ENCODE measurements at regions not wholly inside any gene's neighbourhood (a gene's known extent, or its start where the extent isn't known, plus 50 kb on each side); places are given as distances from the start of the nearest gene placed in this dataset.

- TF ChIP-seq, protein P1, sequence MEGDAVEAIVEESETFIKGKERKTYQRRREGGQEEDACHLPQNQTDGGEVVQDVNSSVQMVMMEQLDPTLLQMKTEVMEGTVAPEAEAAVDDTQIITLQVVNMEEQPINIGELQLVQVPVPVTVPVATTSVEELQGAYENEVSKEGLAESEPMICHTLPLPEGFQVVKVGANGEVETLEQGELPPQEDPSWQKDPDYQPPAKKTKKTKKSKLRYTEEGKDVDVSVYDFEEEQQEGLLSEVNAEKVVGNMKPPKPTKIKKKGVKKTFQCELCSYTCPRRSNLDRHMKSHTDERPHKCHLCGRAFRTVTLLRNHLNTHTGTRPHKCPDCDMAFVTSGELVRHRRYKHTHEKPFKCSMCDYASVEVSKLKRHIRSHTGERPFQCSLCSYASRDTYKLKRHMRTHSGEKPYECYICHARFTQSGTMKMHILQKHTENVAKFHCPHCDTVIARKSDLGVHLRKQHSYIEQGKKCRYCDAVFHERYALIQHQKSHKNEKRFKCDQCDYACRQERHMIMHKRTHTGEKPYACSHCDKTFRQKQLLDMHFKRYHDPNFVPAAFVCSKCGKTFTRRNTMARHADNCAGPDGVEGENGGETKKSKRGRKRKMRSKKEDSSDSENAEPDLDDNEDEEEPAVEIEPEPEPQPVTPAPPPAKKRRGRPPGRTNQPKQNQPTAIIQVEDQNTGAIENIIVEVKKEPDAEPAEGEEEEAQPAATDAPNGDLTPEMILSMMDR (IDR thresholded peaks at IDR 0.05) = no peak
- TF ChIP-seq POLR2A (IDR thresholded peaks at IDR 0.05) = no peak
Observed at GRCh38 chr6:169921853-169922824, 170.7 kb downstream of the ERMARD start.

All from body of pancreas (tissue), 4 donors.